NCI-H748 (cell line): ENCODE measurements at regions not wholly inside any gene's neighbourhood (a gene's known extent, or its start where the extent isn't known, plus 50 kb on each side); places are given as distances from the start of the nearest gene placed in this dataset.
A peak's percentile ranks its signal among the peaks of the same experiment; 100 is the strongest.

ENCODE experiments used
- DNase-seq: peaks from one replicate; lab custom pipeline; 2025; ENCODE audit not compliant: unreplicated experiment; lab: John Stamatoyannopoulos, UW

GRCh38 chr21:24280596-24280995 is 1326.7 kb downstream of the MRPL39 start:
- DNase-seq: no peak

- no peak for DNase-seq
Measured at GRCh38 chr21:24278711-24279110, 1328.6 kb downstream of the MRPL39 start.

- peak; percentile 62 for DNase-seq
Measured at GRCh38 chr21:24276204-24276603, 1331.1 kb downstream of the MRPL39 start.

GRCh38 chr21:24275616-24276015 is 1331.7 kb downstream of the MRPL39 start:
- no peak for DNase-seq

- no peak for DNase-seq
Measured at GRCh38 chr21:24272521-24272938, 1334.8 kb downstream of the MRPL39 start.

GRCh38 chr21:24265987-24266386 is 1341.3 kb downstream of the MRPL39 start:
- DNase-seq: no peak

- DNase-seq: no peak
Measured at GRCh38 chr21:24260751-24261150, 1346.5 kb downstream of the MRPL39 start.

- no peak for DNase-seq
Measured at GRCh38 chr21:24259241-24259640, 1348.0 kb downstream of the MRPL39 start.

- no peak for DNase-seq
Measured at GRCh38 chr21:24255591-24255990, 1351.7 kb downstream of the MRPL39 start.

GRCh38 chr21:24225431-24225830 is 1381.8 kb downstream of the MRPL39 start:
- no peak for DNase-seq

GRCh38 chr21:24224422-24224821 is 1382.9 kb downstream of the MRPL39 start:
- peak; percentile 42 for DNase-seq

- DNase-seq: no peak
Measured at GRCh38 chr21:24223624-24224023, 1383.7 kb downstream of the MRPL39 start.

GRCh38 chr21:24222676-24223075 is 1384.6 kb downstream of the MRPL39 start:
- DNase-seq: no peak

- DNase-seq: no peak
Measured at GRCh38 chr21:24220446-24220845, 1386.8 kb downstream of the MRPL39 start.

- no peak for DNase-seq
Measured at GRCh38 chr21:24217151-24217550, 1390.1 kb downstream of the MRPL39 start.

GRCh38 chr21:24210130-24210529 is 1397.2 kb downstream of the MRPL39 start:
- no peak for DNase-seq

GRCh38 chr21:24208562-24209260 is 1398.6 kb downstream of the MRPL39 start:
- no peak for DNase-seq

GRCh38 chr21:24205319-24205718 is 1402.0 kb downstream of the MRPL39 start:
- DNase-seq: no peak

GRCh38 chr21:24204641-24205040 is 1402.6 kb downstream of the MRPL39 start:
- DNase-seq: no peak

- no peak for DNase-seq
Measured at GRCh38 chr21:24200052-24200451, 1407.2 kb downstream of the MRPL39 start.

GRCh38 chr21:24197923-24198322 is 1409.4 kb downstream of the MRPL39 start:
- DNase-seq: no peak

- DNase-seq: no peak
Measured at GRCh38 chr21:24197132-24197643, 1410.1 kb downstream of the MRPL39 start.

- DNase-seq: no peak
Measured at GRCh38 chr21:24188506-24188905, 1418.8 kb downstream of the MRPL39 start.
